A673 (cell line): ENCODE measurements at regions not wholly inside any gene's neighbourhood (a gene's known extent, or its start where the extent isn't known, plus 50 kb on each side); places are given as distances from the start of the nearest gene placed in this dataset.

Experiments used
- BruUV-seq: library from RNA; stranded (reverse); fragments of 400-500 nt; replicated peaks from 2 replicates; lab custom pipeline; 2021; lab: Mats Ljungman, UMichigan
- CTCF ChIA-PET: fragments of 300-600 bp; sonication (Branson Sonifier 250); formaldehyde crosslinking; loops from one replicate; lab custom pipeline; 2022; ENCODE audit warnings: antibody characterized with exemption; lab: Charles Lee
- POLR2A ChIA-PET: fragments of 300-600 bp; sonication (Branson Sonifier 250); formaldehyde crosslinking; loops from one replicate; lab custom pipeline; 2022; ENCODE audit warnings: antibody characterized with exemption; ENCODE audit not compliant: low non-redundant PET; lab: Charles Lee
- DNase-seq: peaks from one replicate; pipeline ENCODE4 v3.0.0-alpha.2; 2015; ENCODE audit warnings: low spot score
- H3K27ac ChIP-seq: fragments of 200-600 bp; sonication (generic); 2 replicates; pipeline ENCODE4 v1.5.1; 2016; ENCODE audit warnings: mixed run types, low read depth, mild to moderate bottlenecking, mixed read lengths, antibody characterized with exemption, low read length; ENCODE audit not compliant: poor library complexity, severe bottlenecking
- H3K27me3 ChIP-seq: fragments of 200-600 bp; sonication (generic); replicated peaks from 2 replicates; pipeline ENCODE4 v1.6.1; 2017; ENCODE audit warnings: mixed run types, low read depth, mild to moderate bottlenecking, mixed read lengths, antibody characterized with exemption, low read length; ENCODE audit not compliant: insufficient read depth, poor library complexity
- H3K36me3 ChIP-seq: fragments of 200-600 bp; sonication (generic); 2 replicates; pipeline ENCODE4 v1.6.1; 2016; ENCODE audit warnings: mixed run types, mild to moderate bottlenecking, mixed read lengths, antibody characterized with exemption, low read length; ENCODE audit not compliant: insufficient read depth, poor library complexity, severe bottlenecking
- H3K4me1 ChIP-seq: fragments of 200-600 bp; sonication (generic); 2 replicates; pipeline ENCODE4 v1.6.1; 2017; ENCODE audit warnings: mixed run types, mild to moderate bottlenecking, mixed read lengths, antibody characterized with exemption, low read length; ENCODE audit not compliant: insufficient read depth, poor library complexity, severe bottlenecking
- H3K4me3 ChIP-seq: fragments of 200-600 bp; sonication (generic); 2 replicates; pipeline ENCODE4 v1.5.1; 2016; ENCODE audit warnings: low read depth, mixed run types, mild to moderate bottlenecking, mixed read lengths, low read length; ENCODE audit not compliant: poor library complexity, severe bottlenecking
- H3K9me3 ChIP-seq: fragments of 200-600 bp; sonication (generic); 2 replicates; pipeline ENCODE4 v1.6.1; 2016; ENCODE audit warnings: mixed run types, low read depth, mild to moderate bottlenecking, mixed read lengths, antibody characterized with exemption, low read length; ENCODE audit not compliant: poor library complexity, severe bottlenecking
- EZH2 ChIP-seq: fragments of 200-600 bp; sonication (generic); IDR thresholded peaks from 2 replicates; pipeline ENCODE4 v1.6.1; 2017; ENCODE audit warnings: borderline replicate concordance, low read depth, mild to moderate bottlenecking, mixed read lengths, antibody characterized with exemption, low read length; ENCODE audit not compliant: poor library complexity, severe bottlenecking
- intact Hi-C: fragments of 100-400 bp; cut with micrococcal nuclease; formaldehyde crosslinking; loops from one replicate; pipeline ENCODE4 v1.10.0; 2022; ENCODE audit not compliant: unreplicated experiment
- TF ChIP-seq, protein P1 (sequence below): fragments of 300-800, 200-600 bp; sonication (generic); conservative IDR thresholded peaks from 2 replicates; pipeline ENCODE4 v1.5.1; 2017; ENCODE audit warnings: low read depth, mild to moderate bottlenecking, antibody characterized with exemption, low read length, moderate library complexity, mixed read lengths

DNA sequence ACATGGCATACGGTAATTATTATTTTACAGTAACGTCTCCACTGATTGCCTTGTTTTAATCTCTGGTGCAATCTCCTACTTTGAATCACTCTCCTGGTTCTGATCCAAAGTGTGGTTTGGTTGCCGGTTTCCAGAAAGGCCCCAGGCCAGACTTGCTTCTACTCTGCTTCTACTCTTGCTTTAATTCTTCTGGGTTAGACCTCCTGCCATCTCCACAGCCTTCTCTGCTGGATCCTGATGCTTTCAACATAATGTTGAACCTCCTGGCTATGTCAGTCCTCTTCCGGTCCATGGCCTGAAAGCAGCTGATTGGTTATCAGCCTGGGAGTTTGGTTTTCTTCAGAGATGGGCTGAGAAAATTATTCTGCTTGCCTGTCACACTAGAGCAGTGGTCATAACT lies 266.5 kb upstream of the RIMS1 start:
- Histone ChIP-seq H3K27me3 (no peaks in the 10 kb centered on the region), H3K4me1 (no peaks in the 10 kb centered on the region), H3K4me3 (no peak overlapping the region), H3K27ac (no peak overlapping the region), H3K36me3 (no peaks in the 10 kb centered on the region), H3K9me3 (no peaks in the 10 kb centered on the region)
- no TSS peak for BruUV-seq
- CTCF ChIA-PET, result no interaction called here
- no peak for DNase-seq
- intact Hi-C loops, result loop anchor here (5.0 kb wide), 1 partner anchor 962 kb away; no protein-coding TSS in a partner anchor
- POLR2A ChIA-PET, result no interaction called here
- TF ChIP-seq, protein P1, sequence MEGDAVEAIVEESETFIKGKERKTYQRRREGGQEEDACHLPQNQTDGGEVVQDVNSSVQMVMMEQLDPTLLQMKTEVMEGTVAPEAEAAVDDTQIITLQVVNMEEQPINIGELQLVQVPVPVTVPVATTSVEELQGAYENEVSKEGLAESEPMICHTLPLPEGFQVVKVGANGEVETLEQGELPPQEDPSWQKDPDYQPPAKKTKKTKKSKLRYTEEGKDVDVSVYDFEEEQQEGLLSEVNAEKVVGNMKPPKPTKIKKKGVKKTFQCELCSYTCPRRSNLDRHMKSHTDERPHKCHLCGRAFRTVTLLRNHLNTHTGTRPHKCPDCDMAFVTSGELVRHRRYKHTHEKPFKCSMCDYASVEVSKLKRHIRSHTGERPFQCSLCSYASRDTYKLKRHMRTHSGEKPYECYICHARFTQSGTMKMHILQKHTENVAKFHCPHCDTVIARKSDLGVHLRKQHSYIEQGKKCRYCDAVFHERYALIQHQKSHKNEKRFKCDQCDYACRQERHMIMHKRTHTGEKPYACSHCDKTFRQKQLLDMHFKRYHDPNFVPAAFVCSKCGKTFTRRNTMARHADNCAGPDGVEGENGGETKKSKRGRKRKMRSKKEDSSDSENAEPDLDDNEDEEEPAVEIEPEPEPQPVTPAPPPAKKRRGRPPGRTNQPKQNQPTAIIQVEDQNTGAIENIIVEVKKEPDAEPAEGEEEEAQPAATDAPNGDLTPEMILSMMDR, result no peak
- no peak for TF ChIP-seq EZH2

DNA sequence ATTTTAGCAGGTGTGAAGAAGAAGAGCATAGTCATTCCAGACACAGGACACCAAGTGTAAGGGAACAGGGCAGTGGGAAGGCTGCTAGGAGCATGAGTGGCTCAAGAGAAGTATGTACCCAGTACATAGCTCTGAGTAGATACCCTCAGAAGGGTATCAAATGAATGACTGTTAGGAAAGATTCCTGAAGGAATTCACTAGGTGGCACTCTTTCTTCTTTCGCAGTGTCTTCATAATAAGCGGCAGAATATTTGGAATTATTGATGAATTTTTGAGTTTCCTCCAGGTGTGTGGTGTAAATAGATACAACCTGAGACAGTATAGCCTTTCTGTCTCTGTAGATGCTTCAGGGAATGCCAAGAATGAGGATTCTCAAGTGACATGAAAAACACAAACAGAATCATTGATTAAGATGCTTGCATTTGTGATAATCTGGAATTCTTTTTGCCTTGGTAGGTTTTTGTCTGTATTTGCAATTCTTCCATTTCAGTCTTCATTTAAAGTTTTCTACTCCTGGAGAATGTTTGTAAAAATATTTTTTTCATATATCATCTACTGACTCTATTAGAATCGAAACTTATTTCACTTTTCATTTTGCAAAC lies 264.3 kb upstream of the RIMS1 start:
- POLR2A ChIA-PET, result no interaction called here
- CTCF ChIA-PET, result interaction anchor here (0.7 kb wide), 1 partner anchor 381 kb away, joined by 3 read pairs; no protein-coding TSS in a partner anchor
- intact Hi-C loops, result loop anchor here (2.0 to 5.0 kb wide), 2 partner anchors 463 to 960 kb away; no protein-coding TSS in a partner anchor
- no peak for TF ChIP-seq EZH2
- TF ChIP-seq, protein P1, result peak; percentile 64
- no peaks in the 10 kb centered on the region for H3K27me3 ChIP-seq
- H3K36me3 ChIP-seq, result no peaks in the 10 kb centered on the region
- DNase-seq, result peak; percentile 46
- no TSS peak for BruUV-seq
- H3K27ac ChIP-seq, result no peak overlapping the region
- no peak overlapping the region for H3K4me3 ChIP-seq
- H3K9me3 ChIP-seq, result no peaks in the 10 kb centered on the region
- no peaks in the 10 kb centered on the region for H3K4me1 ChIP-seq

- intact Hi-C loops, result no loop called here
- ChIA-PET POLR2A (no interaction called here), CTCF (no interaction called here)
- Histone ChIP-seq H3K27ac (no peak overlapping the region), H3K4me1 (no peaks in the 10 kb centered on the region), H3K36me3 (no peaks in the 10 kb centered on the region), H3K4me3 (no peak overlapping the region), H3K9me3 (no peaks in the 10 kb centered on the region), H3K27me3 (no peaks in the 10 kb centered on the region)
- BruUV-seq, result no TSS peak
- no peak for DNase-seq
- no peak for TF ChIP-seq EZH2
- TF ChIP-seq, protein P1, result no peak
These were observed 244.2 kb upstream of the RIMS1 start for GRCh38 chr6:71642120-71642519.
